ENCODE measurements at regions not wholly inside any gene's neighbourhood (a gene's known extent, or its start where the extent isn't known, plus 50 kb on each side); places are given as distances from the start of the nearest gene placed in this dataset.

DNA sequence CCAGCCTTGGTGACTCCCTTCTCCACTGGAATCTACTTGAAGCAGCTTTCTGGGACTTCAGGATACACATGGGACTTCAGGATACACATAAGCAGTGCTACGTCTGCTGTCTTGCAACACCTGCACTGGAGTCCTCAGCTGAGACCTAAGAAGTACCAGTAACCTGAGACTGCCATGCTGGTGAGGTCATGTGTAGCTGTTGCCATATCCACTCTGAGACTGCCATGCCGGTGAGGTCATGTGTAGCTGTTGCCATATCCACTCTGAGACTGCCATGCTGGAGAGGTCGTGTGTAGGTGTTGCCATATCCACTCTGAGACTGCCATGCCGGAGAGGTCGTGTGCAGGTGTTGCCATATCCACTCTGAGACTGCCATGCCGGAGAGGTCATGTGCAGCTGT, 937.9 kb downstream of the EFNB2 start:
- TF ChIP-seq, protein P1, sequence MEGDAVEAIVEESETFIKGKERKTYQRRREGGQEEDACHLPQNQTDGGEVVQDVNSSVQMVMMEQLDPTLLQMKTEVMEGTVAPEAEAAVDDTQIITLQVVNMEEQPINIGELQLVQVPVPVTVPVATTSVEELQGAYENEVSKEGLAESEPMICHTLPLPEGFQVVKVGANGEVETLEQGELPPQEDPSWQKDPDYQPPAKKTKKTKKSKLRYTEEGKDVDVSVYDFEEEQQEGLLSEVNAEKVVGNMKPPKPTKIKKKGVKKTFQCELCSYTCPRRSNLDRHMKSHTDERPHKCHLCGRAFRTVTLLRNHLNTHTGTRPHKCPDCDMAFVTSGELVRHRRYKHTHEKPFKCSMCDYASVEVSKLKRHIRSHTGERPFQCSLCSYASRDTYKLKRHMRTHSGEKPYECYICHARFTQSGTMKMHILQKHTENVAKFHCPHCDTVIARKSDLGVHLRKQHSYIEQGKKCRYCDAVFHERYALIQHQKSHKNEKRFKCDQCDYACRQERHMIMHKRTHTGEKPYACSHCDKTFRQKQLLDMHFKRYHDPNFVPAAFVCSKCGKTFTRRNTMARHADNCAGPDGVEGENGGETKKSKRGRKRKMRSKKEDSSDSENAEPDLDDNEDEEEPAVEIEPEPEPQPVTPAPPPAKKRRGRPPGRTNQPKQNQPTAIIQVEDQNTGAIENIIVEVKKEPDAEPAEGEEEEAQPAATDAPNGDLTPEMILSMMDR (IDR thresholded peaks at IDR 0.05), result no peak
- no peak for TF ChIP-seq POLR2A (IDR thresholded peaks at IDR 0.05)

Measured in thyroid gland (tissue), 4 donors.